ENCODE measurements at regions not wholly inside any gene's neighbourhood (a gene's known extent, or its start where the extent isn't known, plus 50 kb on each side); places are given as distances from the start of the nearest gene placed in this dataset.

GRCh38 chr17:77854083-77854758 lies 104.3 kb upstream of the TNRC6C start:
- DNase-seq (ENCODE audit: low spot score) = no peak
- TF ChIP-seq CTCF (IDR thresholded peaks at IDR 0.05; ENCODE audit: extremely low read depth, insufficient read depth, missing control alignments) = no peak
- in situ Hi-C loops (cut with MboI; ENCODE audit: low pct_unique_long_range_greater_than_20kb, low sequenced_read_pairs, unreplicated experiment) = no loop called here

- no peak for TF ChIP-seq CTCF (IDR thresholded peaks at IDR 0.05; ENCODE audit: extremely low read depth, insufficient read depth, missing control alignments)
- no peak for DNase-seq (ENCODE audit: low spot score)
- in situ Hi-C loops (cut with MboI; ENCODE audit: low pct_unique_long_range_greater_than_20kb, low sequenced_read_pairs, unreplicated experiment) = no loop called here
Observed at GRCh38 chr17:77854759-77855745, 103.5 kb upstream of the TNRC6C start.

GRCh38 chr17:77856551-77857305 lies 101.8 kb upstream of the TNRC6C start:
- no peak for TF ChIP-seq CTCF (IDR thresholded peaks at IDR 0.05; ENCODE audit: extremely low read depth, insufficient read depth, missing control alignments)
- DNase-seq (ENCODE audit: low spot score) = no peak
- in situ Hi-C loops (cut with MboI; ENCODE audit: low pct_unique_long_range_greater_than_20kb, low sequenced_read_pairs, unreplicated experiment) = no loop called here

- no peak for TF ChIP-seq CTCF (IDR thresholded peaks at IDR 0.05; ENCODE audit: extremely low read depth, insufficient read depth, missing control alignments)
- in situ Hi-C loops (cut with MboI; ENCODE audit: low pct_unique_long_range_greater_than_20kb, low sequenced_read_pairs, unreplicated experiment) = no loop called here
Observed at GRCh38 chr17:77857306-77857555, 101.3 kb upstream of the TNRC6C start.

GRCh38 chr17:77857613-77858012 lies 100.9 kb upstream of the TNRC6C start:
- DNase-seq (ENCODE audit: low spot score) = no peak
- TF ChIP-seq CTCF (IDR thresholded peaks at IDR 0.05; ENCODE audit: extremely low read depth, insufficient read depth, missing control alignments) = no peak
- in situ Hi-C loops (cut with MboI; ENCODE audit: low pct_unique_long_range_greater_than_20kb, low sequenced_read_pairs, unreplicated experiment) = no loop called here

More at GRCh38 chr17:77857306-77857555, 101.3 kb upstream of the TNRC6C start:
- DNase-seq (ENCODE audit: low spot score) = no peak

GRCh38 chr17:77858291-77859034 lies 100.0 kb upstream of the TNRC6C start:
- TF ChIP-seq CTCF (IDR thresholded peaks at IDR 0.05; ENCODE audit: extremely low read depth, insufficient read depth, missing control alignments) = no peak
- no peak for DNase-seq (ENCODE audit: low spot score)
- in situ Hi-C loops (cut with MboI; ENCODE audit: low pct_unique_long_range_greater_than_20kb, low sequenced_read_pairs, unreplicated experiment) = no loop called here

Measured in GM13977 (cell line).